CD4-positive, alpha-beta T cell (primary cell): ENCODE measurements at regions not wholly inside any gene's neighbourhood (a gene's known extent, or its start where the extent isn't known, plus 50 kb on each side); places are given as distances from the start of the nearest gene placed in this dataset.

Experiments used
- ATAC-seq: fragments of 200-7000 bp; cut with Tn5 transposase; one replicate; pipeline ENCODE4 v1.10.0; 2022; ENCODE audit warnings: mild to moderate bottlenecking; ENCODE audit not compliant: poor library complexity
- CTCF ChIA-PET: fragments of 350-600 bp; sonication (Branson Sonifier 250); formaldehyde crosslinking; loops from one replicate; lab custom pipeline; 2021; ENCODE audit warnings: antibody characterized with exemption, inconsistent platforms; lab: Charles Lee
- POLR2A ChIA-PET: fragments of 350-600 bp; sonication (Branson Sonifier 250); formaldehyde crosslinking; loops from one replicate; lab custom pipeline; 2021; ENCODE audit warnings: antibody characterized with exemption, inconsistent platforms; lab: Charles Lee
- DNase-seq, 14 experiments: peaks; one replicate each; pipeline ENCODE4 v3.0.0-alpha.2; 2013 to 2020; ENCODE audit warnings: mixed read lengths in 2 of 14
- H3K27ac ChIP-seq, 2 donors: one replicate each; pipeline versions ENCODE4 v1.5.1 to v1.7.0; 2013; ENCODE audit warnings: low read length in 2 of 2, low read depth in 1 of 2, mild to moderate bottlenecking in 1 of 2
- H3K27me3 ChIP-seq, 2 experiments: 1 replicate in 1 of 2; 2 replicates in 1 of 2; pipeline versions ENCODE4 v1.6.1 to v1.7.0; 2013; ENCODE audit warnings: low read length in 2 of 2, control low read depth in 1 of 2, mild to moderate bottlenecking in 1 of 2, moderate library complexity in 1 of 2; ENCODE audit not compliant: insufficient read depth in 2 of 2, control insufficient read depth in 1 of 2
- H3K36me3 ChIP-seq: one replicate; pipeline ENCODE4 v1.6.1; 2013; ENCODE audit warnings: low read length, control low read depth; ENCODE audit not compliant: insufficient read depth
- H3K4me1 ChIP-seq: one replicate; pipeline ENCODE4 v1.6.1; 2013; ENCODE audit warnings: low read length, control low read depth; ENCODE audit not compliant: insufficient read depth
- H3K4me3 ChIP-seq: one replicate; pipeline ENCODE4 v1.5.1; 2013; ENCODE audit warnings: mild to moderate bottlenecking, low read length, moderate library complexity
- H3K9me3 ChIP-seq, 2 experiments: 1 replicate in 1 of 2; 2 replicates in 1 of 2; pipeline versions ENCODE4 v1.6.1 to v1.7.0; 2013; ENCODE audit warnings: low read length in 2 of 2, mild to moderate bottlenecking in 2 of 2, control low read depth in 1 of 2, moderate library complexity in 1 of 2; ENCODE audit not compliant: control insufficient read depth in 1 of 2, insufficient read depth in 1 of 2
- H3K27ac Mint-ChIP-seq: one replicate; pipeline ENCODE4 v1.8.0; 2020; ENCODE audit warnings: mixed read lengths
- H3K27me3 Mint-ChIP-seq: one replicate; pipeline ENCODE4 v1.8.0; 2021; ENCODE audit warnings: mixed read lengths
- H3K36me3 Mint-ChIP-seq: one replicate; pipeline ENCODE4 v1.8.0; 2021; ENCODE audit warnings: low read depth, mixed read lengths
- H3K4me1 Mint-ChIP-seq: one replicate; pipeline ENCODE4 v1.8.0; 2021; ENCODE audit warnings: low read depth, mixed read lengths
- H3K4me3 Mint-ChIP-seq: one replicate; pipeline ENCODE4 v1.8.0; 2020; ENCODE audit warnings: mild to moderate bottlenecking, mixed read lengths
- H3K9me3 Mint-ChIP-seq: one replicate; pipeline ENCODE4 v1.8.0; 2020; ENCODE audit warnings: mixed read lengths
- intact Hi-C, 2 experiments: fragments of 100-400 bp; cut with DNase I in 1 of 2; cut with micrococcal nuclease in 1 of 2; formaldehyde crosslinking; loops; one replicate each; pipeline versions ENCODE4 v1.15.1 to v1.9.0; 2023 to 2025; cut with DNase I, micrococcal nuclease
- TF ChIP-seq, protein P1 (sequence below): fragments of 200-600 bp; IDR thresholded peaks from one replicate; pipeline ENCODE4 v1.8.0; 2022; ENCODE audit warnings: antibody characterized with exemption, mild to moderate bottlenecking

DNA sequence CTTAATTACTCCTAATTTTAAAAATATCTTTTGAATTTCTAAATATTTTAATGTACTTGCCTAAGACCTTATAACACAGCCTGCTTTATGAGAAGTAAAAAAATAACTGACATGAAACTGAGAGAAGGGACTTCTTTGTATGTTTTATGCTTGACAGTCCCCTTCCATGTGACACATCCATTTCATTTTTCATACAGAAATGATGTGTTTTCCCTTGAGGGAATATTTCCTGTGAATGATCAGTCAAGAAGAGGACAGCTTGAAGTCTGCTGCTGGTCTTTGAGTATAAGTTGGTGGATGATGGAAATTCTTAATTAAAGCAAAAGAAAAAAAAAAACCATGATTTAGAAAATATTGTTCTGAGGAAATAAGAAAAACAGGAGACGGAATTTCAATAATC is 230.4 kb upstream of the KLHL1 start:
- Histone ChIP-seq H3K9me3 (no peaks in the 10 kb centered on the region), H3K36me3 (no peaks in the 10 kb centered on the region), H3K4me3 (no peak overlapping the region), H3K4me1 (no peaks in the 10 kb centered on the region), H3K27me3 (no peaks in the 10 kb centered on the region), H3K27ac (no peak overlapping the region)
- Mint-ChIP-seq H3K36me3 (no peaks in the 10 kb centered on the region), H3K4me1 (no peaks in the 10 kb centered on the region), H3K9me3 (peaks cover 13% of the 10 kb centered on the region), H3K4me3 (no peak overlapping the region), H3K27me3 (no peaks in the 10 kb centered on the region), H3K27ac (no peak overlapping the region)
- ChIA-PET CTCF (no interaction called here), POLR2A (no interaction called here)
- TF ChIP-seq, protein P1, sequence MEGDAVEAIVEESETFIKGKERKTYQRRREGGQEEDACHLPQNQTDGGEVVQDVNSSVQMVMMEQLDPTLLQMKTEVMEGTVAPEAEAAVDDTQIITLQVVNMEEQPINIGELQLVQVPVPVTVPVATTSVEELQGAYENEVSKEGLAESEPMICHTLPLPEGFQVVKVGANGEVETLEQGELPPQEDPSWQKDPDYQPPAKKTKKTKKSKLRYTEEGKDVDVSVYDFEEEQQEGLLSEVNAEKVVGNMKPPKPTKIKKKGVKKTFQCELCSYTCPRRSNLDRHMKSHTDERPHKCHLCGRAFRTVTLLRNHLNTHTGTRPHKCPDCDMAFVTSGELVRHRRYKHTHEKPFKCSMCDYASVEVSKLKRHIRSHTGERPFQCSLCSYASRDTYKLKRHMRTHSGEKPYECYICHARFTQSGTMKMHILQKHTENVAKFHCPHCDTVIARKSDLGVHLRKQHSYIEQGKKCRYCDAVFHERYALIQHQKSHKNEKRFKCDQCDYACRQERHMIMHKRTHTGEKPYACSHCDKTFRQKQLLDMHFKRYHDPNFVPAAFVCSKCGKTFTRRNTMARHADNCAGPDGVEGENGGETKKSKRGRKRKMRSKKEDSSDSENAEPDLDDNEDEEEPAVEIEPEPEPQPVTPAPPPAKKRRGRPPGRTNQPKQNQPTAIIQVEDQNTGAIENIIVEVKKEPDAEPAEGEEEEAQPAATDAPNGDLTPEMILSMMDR, result no peak
- no peak for ATAC-seq
- no peak for DNase-seq
- intact Hi-C loops, result no loop called here

DNA sequence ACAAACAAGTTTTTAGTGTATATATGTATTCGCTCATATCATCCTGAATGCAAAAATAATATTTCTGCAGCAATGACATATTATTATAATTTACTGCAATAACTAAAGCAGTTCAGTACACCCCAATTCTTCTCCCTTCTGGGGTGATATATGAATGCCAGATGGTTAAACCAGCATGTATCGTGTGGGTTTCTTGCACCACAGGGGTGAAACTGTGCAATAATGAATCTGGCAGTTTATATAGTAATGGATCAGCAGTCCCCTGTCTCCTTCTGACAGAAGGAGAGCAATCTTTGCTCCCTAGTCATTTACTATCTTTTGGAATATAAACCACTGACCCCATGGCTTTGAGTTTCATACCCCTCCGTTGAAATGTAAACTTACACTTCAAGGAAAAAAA is 228.6 kb upstream of the KLHL1 start:
- POLR2A ChIA-PET, result no interaction called here

DNA sequence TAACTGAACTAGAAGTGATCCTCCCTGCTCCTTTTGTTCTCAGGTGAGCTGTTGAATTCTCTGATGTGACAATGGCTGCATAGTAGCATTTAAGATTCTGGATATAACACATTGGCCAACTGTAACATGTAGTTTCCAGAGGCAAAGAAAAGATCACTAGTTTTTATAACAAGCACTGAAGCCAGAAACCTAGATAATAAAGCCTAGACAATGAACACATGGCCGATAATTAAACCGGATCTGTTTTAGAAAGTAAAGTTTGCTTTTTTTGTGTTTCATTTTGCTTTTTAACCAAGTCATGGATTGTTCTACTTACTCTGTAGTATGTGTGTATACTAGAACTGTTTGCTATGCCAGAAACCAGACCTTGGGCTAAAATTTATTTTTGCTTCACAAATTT is 225.5 kb upstream of the KLHL1 start:
- TF ChIP-seq, protein P1, result no peak
- H3K27me3 Mint-ChIP-seq, result no peaks in the 10 kb centered on the region
- ATAC-seq (no peak), DNase-seq (no peak)
- H3K4me1 ChIP-seq, result no peaks in the 10 kb centered on the region
- no peaks in the 10 kb centered on the region for H3K36me3 Mint-ChIP-seq
- no peaks in the 10 kb centered on the region for H3K9me3 ChIP-seq
- no peaks in the 10 kb centered on the region for H3K4me1 Mint-ChIP-seq
- H3K27ac ChIP-seq, result no peak overlapping the region
- ChIA-PET POLR2A (no interaction called here), CTCF (no interaction called here)
- no peak overlapping the region for H3K4me3 ChIP-seq
- H3K9me3 Mint-ChIP-seq, result peaks cover 7% of the 10 kb centered on the region
- H3K4me3 Mint-ChIP-seq, result no peak overlapping the region
- no peaks in the 10 kb centered on the region for H3K27me3 ChIP-seq
- no peak overlapping the region for H3K27ac Mint-ChIP-seq
- intact Hi-C loops, result no loop called here
- H3K36me3 ChIP-seq, result no peaks in the 10 kb centered on the region

More for the DNA sequence above, 228.6 kb upstream of the KLHL1 start:
- H3K27ac ChIP-seq, result no peak overlapping the region
- no peaks in the 10 kb centered on the region for H3K9me3 ChIP-seq
- DNase-seq (no peak), ATAC-seq (no peak)
- Mint-ChIP-seq H3K9me3 (peaks cover 10% of the 10 kb centered on the region), H3K36me3 (no peaks in the 10 kb centered on the region), H3K4me3 (no peak overlapping the region), H3K27me3 (no peaks in the 10 kb centered on the region), H3K27ac (no peak overlapping the region), H3K4me1 (no peaks in the 10 kb centered on the region)
- TF ChIP-seq, protein P1, result no peak
- CTCF ChIA-PET, result no interaction called here
- no peaks in the 10 kb centered on the region for H3K36me3 ChIP-seq
- H3K27me3 ChIP-seq, result no peaks in the 10 kb centered on the region
- intact Hi-C loops, result no loop called here
- no peaks in the 10 kb centered on the region for H3K4me1 ChIP-seq
- no peak overlapping the region for H3K4me3 ChIP-seq
